ENCODE measurements at regions not wholly inside any gene's neighbourhood (a gene's known extent, or its start where the extent isn't known, plus 50 kb on each side); places are given as distances from the start of the nearest gene placed in this dataset.

GRCh38 chr10:91705948-91706670 is 73.2 kb upstream of the PPP1R3C start:
- 100% methylated on average over 2 of the region's 2 CpGs for WGBS (ENCODE audit: insufficient coverage)
- H3K36me3 ChIP-seq (ENCODE audit: control insufficient read depth in 4 of 4, insufficient read depth in 4 of 4, low read length in 3 of 4), result no peaks in the 10 kb centered on the region
- ChIA-PET CTCF (no interaction called here), POLR2A (no interaction called here)
- H3K27ac ChIP-seq (ENCODE audit: insufficient read depth in 1 of 2, low read depth in 1 of 2, low read length in 2 of 2, poor library complexity in 1 of 2, severe bottlenecking in 2 of 2), result no peak overlapping the region
- H3K9me3 ChIP-seq (ENCODE audit: control extremely low read depth in 1 of 5, control insufficient read depth in 4 of 5, insufficient read depth in 2 of 5, low read depth in 1 of 5, low read length in 4 of 5), result no peaks in the 10 kb centered on the region
- no peak overlapping the region for H3K4me3 ChIP-seq (ENCODE audit: control insufficient read depth in 1 of 7, extremely low read depth in 1 of 7, insufficient read depth in 4 of 7, low read depth in 2 of 7, low read length in 6 of 7)
- no peak for DNase-seq
- H3K4me1 ChIP-seq (ENCODE audit: control extremely low read depth in 1 of 4, control insufficient read depth in 4 of 4, insufficient read depth in 4 of 4, low read length in 3 of 4), result peaks cover 0 to 2% (median 0%) of the 10 kb centered on the region in 4 experiments
- H3K27me3 ChIP-seq (replicated peaks in 2 of 5; ENCODE audit: control insufficient read depth in 4 of 5, insufficient read depth in 5 of 5, low read length in 4 of 5), result peaks cover 0 to 3% (median 0%) of the 10 kb centered on the region in 5 experiments

- no peak overlapping the region for H3K4me3 ChIP-seq (ENCODE audit: control insufficient read depth in 1 of 7, extremely low read depth in 1 of 7, insufficient read depth in 4 of 7, low read depth in 2 of 7, low read length in 6 of 7)
- peaks cover 0 to 2% (median 0%) of the 10 kb centered on the region in 4 experiments for H3K4me1 ChIP-seq (ENCODE audit: control extremely low read depth in 1 of 4, control insufficient read depth in 4 of 4, insufficient read depth in 4 of 4, low read length in 3 of 4)
- 10% methylated on average over 4 of the region's 4 CpGs for WGBS (ENCODE audit: insufficient coverage)
- POLR2A ChIA-PET, result no interaction called here
- no peak overlapping the region for H3K27ac ChIP-seq (ENCODE audit: insufficient read depth in 1 of 2, low read depth in 1 of 2, low read length in 2 of 2, poor library complexity in 1 of 2, severe bottlenecking in 2 of 2)
- no peaks in the 10 kb centered on the region for H3K36me3 ChIP-seq (ENCODE audit: control insufficient read depth in 4 of 4, insufficient read depth in 4 of 4, low read length in 3 of 4)
- CTCF ChIA-PET, result no interaction called here
- H3K9me3 ChIP-seq (ENCODE audit: control extremely low read depth in 1 of 5, control insufficient read depth in 4 of 5, insufficient read depth in 2 of 5, low read depth in 1 of 5, low read length in 4 of 5), result no peaks in the 10 kb centered on the region
- peaks cover 0 to 3% (median 0%) of the 10 kb centered on the region in 5 experiments for H3K27me3 ChIP-seq (replicated peaks in 2 of 5; ENCODE audit: control insufficient read depth in 4 of 5, insufficient read depth in 5 of 5, low read length in 4 of 5)
- DNase-seq, result no peak
Measured at GRCh38 chr10:91702620-91703019, 69.7 kb upstream of the PPP1R3C start.

GRCh38 chr10:91700788-91701444 is 68.0 kb upstream of the PPP1R3C start:
- 98% methylated on average over 5 of the region's 5 CpGs for WGBS (ENCODE audit: insufficient coverage)
- POLR2A ChIA-PET, result no interaction called here
- Histone ChIP-seq H3K9me3 (ENCODE audit: control extremely low read depth in 1 of 5, control insufficient read depth in 4 of 5, insufficient read depth in 2 of 5, low read depth in 1 of 5, low read length in 4 of 5) (no peaks in the 10 kb centered on the region), H3K4me3 (ENCODE audit: control insufficient read depth in 1 of 7, extremely low read depth in 1 of 7, insufficient read depth in 4 of 7, low read depth in 2 of 7, low read length in 6 of 7) (no peak overlapping the region), H3K4me1 (ENCODE audit: control extremely low read depth in 1 of 4, control insufficient read depth in 4 of 4, insufficient read depth in 4 of 4, low read length in 3 of 4) (peaks cover 0 to 2% (median 0%) of the 10 kb centered on the region in 4 experiments), H3K36me3 (ENCODE audit: control insufficient read depth in 4 of 4, insufficient read depth in 4 of 4, low read length in 3 of 4) (no peaks in the 10 kb centered on the region), H3K27me3 (replicated peaks in 2 of 5; ENCODE audit: control insufficient read depth in 4 of 5, insufficient read depth in 5 of 5, low read length in 4 of 5) (peaks cover 0 to under 1% (median 0%) of the 10 kb centered on the region in 5 experiments), H3K27ac (ENCODE audit: insufficient read depth in 1 of 2, low read depth in 1 of 2, low read length in 2 of 2, poor library complexity in 1 of 2, severe bottlenecking in 2 of 2) (no peak overlapping the region)
- DNase-seq, result no peak
- CTCF ChIA-PET, result no interaction called here

GRCh38 chr10:91700273-91700672 is 67.4 kb upstream of the PPP1R3C start:
- CTCF ChIA-PET, result no interaction called here
- H3K4me3 ChIP-seq (ENCODE audit: control insufficient read depth in 1 of 7, extremely low read depth in 1 of 7, insufficient read depth in 4 of 7, low read depth in 2 of 7, low read length in 6 of 7), result no peak overlapping the region
- POLR2A ChIA-PET, result no interaction called here
- H3K36me3 ChIP-seq (ENCODE audit: control insufficient read depth in 4 of 4, insufficient read depth in 4 of 4, low read length in 3 of 4), result no peaks in the 10 kb centered on the region
- no peak for DNase-seq
- H3K9me3 ChIP-seq (ENCODE audit: control extremely low read depth in 1 of 5, control insufficient read depth in 4 of 5, insufficient read depth in 2 of 5, low read depth in 1 of 5, low read length in 4 of 5), result no peaks in the 10 kb centered on the region
- no peaks in the 10 kb centered on the region for H3K27me3 ChIP-seq (replicated peaks in 2 of 5; ENCODE audit: control insufficient read depth in 4 of 5, insufficient read depth in 5 of 5, low read length in 4 of 5)
- peaks cover 0 to 2% (median 0%) of the 10 kb centered on the region in 4 experiments for H3K4me1 ChIP-seq (ENCODE audit: control extremely low read depth in 1 of 4, control insufficient read depth in 4 of 4, insufficient read depth in 4 of 4, low read length in 3 of 4)
- H3K27ac ChIP-seq (ENCODE audit: insufficient read depth in 1 of 2, low read depth in 1 of 2, low read length in 2 of 2, poor library complexity in 1 of 2, severe bottlenecking in 2 of 2), result no peak overlapping the region
- 91% methylated on average over 5 of the region's 5 CpGs for WGBS (ENCODE audit: insufficient coverage)

GRCh38 chr10:91698258-91698657 is 65.4 kb upstream of the PPP1R3C start:
- no peaks in the 10 kb centered on the region for H3K36me3 ChIP-seq (ENCODE audit: control insufficient read depth in 4 of 4, insufficient read depth in 4 of 4, low read length in 3 of 4)
- no peak for DNase-seq
- POLR2A ChIA-PET, result no interaction called here
- WGBS (ENCODE audit: insufficient coverage), result 100% methylated on average over 3 of the region's 3 CpGs
- peaks cover 0 to 2% (median 0%) of the 10 kb centered on the region in 4 experiments for H3K4me1 ChIP-seq (ENCODE audit: control extremely low read depth in 1 of 4, control insufficient read depth in 4 of 4, insufficient read depth in 4 of 4, low read length in 3 of 4)
- H3K27me3 ChIP-seq (replicated peaks in 2 of 5; ENCODE audit: control insufficient read depth in 4 of 5, insufficient read depth in 5 of 5, low read length in 4 of 5), result no peaks in the 10 kb centered on the region
- CTCF ChIA-PET, result interaction anchor here (1.4 kb wide), 1 partner anchor 209 kb away, joined by 3 read pairs; no protein-coding TSS in a partner anchor
- H3K27ac ChIP-seq (ENCODE audit: insufficient read depth in 1 of 2, low read depth in 1 of 2, low read length in 2 of 2, poor library complexity in 1 of 2, severe bottlenecking in 2 of 2), result no peak overlapping the region
- no peaks in the 10 kb centered on the region for H3K9me3 ChIP-seq (ENCODE audit: control extremely low read depth in 1 of 5, control insufficient read depth in 4 of 5, insufficient read depth in 2 of 5, low read depth in 1 of 5, low read length in 4 of 5)
- H3K4me3 ChIP-seq (ENCODE audit: control insufficient read depth in 1 of 7, extremely low read depth in 1 of 7, insufficient read depth in 4 of 7, low read depth in 2 of 7, low read length in 6 of 7), result no peak overlapping the region

GRCh38 chr10:91694170-91694794 is 61.4 kb upstream of the PPP1R3C start:
- Histone ChIP-seq H3K4me1 (ENCODE audit: control extremely low read depth in 1 of 4, control insufficient read depth in 4 of 4, insufficient read depth in 4 of 4, low read length in 3 of 4) (peaks cover 0 to 4% (median 0%) of the 10 kb centered on the region in 4 experiments), H3K9me3 (ENCODE audit: control extremely low read depth in 1 of 5, control insufficient read depth in 4 of 5, insufficient read depth in 2 of 5, low read depth in 1 of 5, low read length in 4 of 5) (no peaks in the 10 kb centered on the region), H3K27me3 (replicated peaks in 2 of 5; ENCODE audit: control insufficient read depth in 4 of 5, insufficient read depth in 5 of 5, low read length in 4 of 5) (no peaks in the 10 kb centered on the region), H3K4me3 (ENCODE audit: control insufficient read depth in 1 of 7, extremely low read depth in 1 of 7, insufficient read depth in 4 of 7, low read depth in 2 of 7, low read length in 6 of 7) (no peak overlapping the region), H3K27ac (ENCODE audit: insufficient read depth in 1 of 2, low read depth in 1 of 2, low read length in 2 of 2, poor library complexity in 1 of 2, severe bottlenecking in 2 of 2) (no peak overlapping the region), H3K36me3 (ENCODE audit: control insufficient read depth in 4 of 4, insufficient read depth in 4 of 4, low read length in 3 of 4) (no peaks in the 10 kb centered on the region)
- POLR2A ChIA-PET, result interaction anchor here (0.6 kb wide), 1 partner anchor 17 kb away, joined by 3 read pairs; no protein-coding TSS in a partner anchor
- WGBS (ENCODE audit: insufficient coverage), result 83% methylated on average over 3 of the region's 3 CpGs
- CTCF ChIA-PET, result interaction anchor here (1.0 to 2.8 kb wide), 3 partner anchors 59 to 397 kb away, joined by 3 to 13 read pairs (median 4); no protein-coding TSS in a partner anchor
- DNase-seq, result peak; percentile 13 to 42 (median 33)

GRCh38 chr10:91691981-91692380 is 59.1 kb upstream of the PPP1R3C start:
- POLR2A ChIA-PET, result no interaction called here
- Histone ChIP-seq H3K4me3 (ENCODE audit: control insufficient read depth in 1 of 7, extremely low read depth in 1 of 7, insufficient read depth in 4 of 7, low read depth in 2 of 7, low read length in 6 of 7) (no peak overlapping the region), H3K27me3 (replicated peaks in 2 of 5; ENCODE audit: control insufficient read depth in 4 of 5, insufficient read depth in 5 of 5, low read length in 4 of 5) (no peaks in the 10 kb centered on the region), H3K4me1 (ENCODE audit: control extremely low read depth in 1 of 4, control insufficient read depth in 4 of 4, insufficient read depth in 4 of 4, low read length in 3 of 4) (peaks cover 0 to 4% (median 0%) of the 10 kb centered on the region in 4 experiments), H3K27ac (ENCODE audit: insufficient read depth in 1 of 2, low read depth in 1 of 2, low read length in 2 of 2, poor library complexity in 1 of 2, severe bottlenecking in 2 of 2) (no peak overlapping the region), H3K36me3 (ENCODE audit: control insufficient read depth in 4 of 4, insufficient read depth in 4 of 4, low read length in 3 of 4) (no peaks in the 10 kb centered on the region), H3K9me3 (ENCODE audit: control extremely low read depth in 1 of 5, control insufficient read depth in 4 of 5, insufficient read depth in 2 of 5, low read depth in 1 of 5, low read length in 4 of 5) (no peaks in the 10 kb centered on the region)
- CTCF ChIA-PET, result interaction anchor here (2.8 kb wide), 1 partner anchor 393 kb away, joined by 13 read pairs; no protein-coding TSS in a partner anchor
- WGBS (ENCODE audit: insufficient coverage), result 100% methylated on average over 3 of the region's 6 CpGs
- no peak for DNase-seq

Measured in common myeloid progenitor, CD34-positive (primary cell).